ENCODE measurements at regions not wholly inside any gene's neighbourhood (a gene's known extent, or its start where the extent isn't known, plus 50 kb on each side); places are given as distances from the start of the nearest gene placed in this dataset.

- TF ChIP-seq EZH2 (IDR thresholded peaks at IDR 0.05; ENCODE audit: low read length) (no peak), CTCF (optimal IDR thresholded peaks at IDR 0.05 in 1 of 3, IDR thresholded peaks at IDR 0.05 in 1 of 3, conservative IDR thresholded peaks at IDR 0.05 in 1 of 3; ENCODE audit: extremely low read depth in 1 of 3, insufficient read depth in 2 of 3, low read length in 3 of 3) (no peak)
These were observed 292.1 kb upstream of the NRXN1 start for GRCh38 chr2:51324051-51324450.
